ENCODE measurements at regions not wholly inside any gene's neighbourhood (a gene's known extent, or its start where the extent isn't known, plus 50 kb on each side); places are given as distances from the start of the nearest gene placed in this dataset.

DNA sequence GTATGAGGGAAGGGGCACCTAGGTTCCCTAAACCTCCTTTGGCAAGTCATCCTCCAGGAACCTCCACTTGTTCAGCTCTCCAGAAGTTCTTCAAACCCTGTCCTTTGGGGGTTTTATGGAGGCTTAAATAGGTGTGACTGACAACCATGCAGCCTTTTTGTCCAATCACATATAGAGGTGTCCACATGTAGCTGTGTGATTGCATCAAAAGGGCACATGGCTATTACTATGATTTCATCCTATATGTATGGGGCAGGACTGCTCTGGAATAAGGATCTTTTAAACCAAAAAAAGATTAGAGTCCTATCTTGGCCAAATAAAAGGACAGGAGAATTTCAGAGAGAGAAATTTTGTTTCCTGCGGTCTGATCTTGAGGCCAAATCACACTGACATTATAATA, 453.2 kb upstream of the EPHA6 start:
- TF ChIP-seq CTCF (IDR thresholded peaks at IDR 0.05) (no peak), EP300 (IDR thresholded peaks at IDR 0.05) (no peak), POLR2A (IDR thresholded peaks at IDR 0.05) (no peak)
